ENCODE measurements at regions not wholly inside any gene's neighbourhood (a gene's known extent, or its start where the extent isn't known, plus 50 kb on each side); places are given as distances from the start of the nearest gene placed in this dataset.

DNA sequence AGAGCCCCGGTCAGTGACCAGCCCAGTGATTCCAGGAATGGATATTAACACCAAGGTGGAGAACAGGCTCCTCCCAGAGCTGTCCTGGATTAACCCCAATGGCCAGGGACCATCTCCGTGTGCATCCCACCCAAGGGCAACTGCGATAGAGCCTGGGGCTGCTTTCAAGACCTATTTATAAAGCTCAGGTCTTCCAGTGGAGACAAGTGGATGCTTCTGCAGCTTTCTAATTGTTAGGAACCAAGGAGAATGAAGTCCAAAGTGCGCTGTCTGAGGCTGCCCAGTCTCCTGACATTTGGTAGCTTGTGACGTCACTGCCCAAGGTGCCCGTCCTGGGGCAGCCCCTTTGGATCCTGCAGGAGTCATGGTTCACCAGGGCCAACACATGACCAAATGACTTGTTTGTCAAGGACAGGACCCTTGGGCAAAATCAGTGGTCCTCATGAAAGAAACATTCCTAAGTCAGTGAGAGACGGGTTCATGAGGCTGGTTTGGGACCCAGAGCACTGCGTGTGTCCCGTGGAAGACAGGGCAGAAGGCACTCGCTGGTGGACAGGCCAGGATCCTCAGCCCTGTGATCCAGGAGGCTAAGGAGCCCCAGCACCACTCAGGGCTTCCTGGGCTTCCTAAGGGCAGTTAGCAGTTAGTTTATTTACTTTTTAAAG lies 174.9 kb downstream of the ANKRD60 start:
- no peaks in the 10 kb centered on the region for H3K79me2 ChIP-seq (ENCODE audit: control insufficient read depth, insufficient read depth, low read length)
- DNase-seq (ENCODE audit: low read depth, low spot score) (no peak), FAIRE-seq (no peak)
- H3K4me3 ChIP-seq (ENCODE audit: control insufficient read depth in 2 of 3, extremely low read depth in 1 of 3, insufficient read depth in 2 of 3, low read depth in 1 of 3, low read length in 3 of 3) = no peak overlapping the region
- no peaks in the 10 kb centered on the region for H3K9me1 ChIP-seq (ENCODE audit: control insufficient read depth, extremely low read depth, insufficient read depth, low read length)
- H3K27ac ChIP-seq (ENCODE audit: control insufficient read depth, insufficient read depth, low read length) = no peak overlapping the region
- TF ChIP-seq EZH2 (IDR thresholded peaks at IDR 0.05; ENCODE audit: low read length) = no peak
- TF ChIP-seq, protein P1, sequence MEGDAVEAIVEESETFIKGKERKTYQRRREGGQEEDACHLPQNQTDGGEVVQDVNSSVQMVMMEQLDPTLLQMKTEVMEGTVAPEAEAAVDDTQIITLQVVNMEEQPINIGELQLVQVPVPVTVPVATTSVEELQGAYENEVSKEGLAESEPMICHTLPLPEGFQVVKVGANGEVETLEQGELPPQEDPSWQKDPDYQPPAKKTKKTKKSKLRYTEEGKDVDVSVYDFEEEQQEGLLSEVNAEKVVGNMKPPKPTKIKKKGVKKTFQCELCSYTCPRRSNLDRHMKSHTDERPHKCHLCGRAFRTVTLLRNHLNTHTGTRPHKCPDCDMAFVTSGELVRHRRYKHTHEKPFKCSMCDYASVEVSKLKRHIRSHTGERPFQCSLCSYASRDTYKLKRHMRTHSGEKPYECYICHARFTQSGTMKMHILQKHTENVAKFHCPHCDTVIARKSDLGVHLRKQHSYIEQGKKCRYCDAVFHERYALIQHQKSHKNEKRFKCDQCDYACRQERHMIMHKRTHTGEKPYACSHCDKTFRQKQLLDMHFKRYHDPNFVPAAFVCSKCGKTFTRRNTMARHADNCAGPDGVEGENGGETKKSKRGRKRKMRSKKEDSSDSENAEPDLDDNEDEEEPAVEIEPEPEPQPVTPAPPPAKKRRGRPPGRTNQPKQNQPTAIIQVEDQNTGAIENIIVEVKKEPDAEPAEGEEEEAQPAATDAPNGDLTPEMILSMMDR (optimal IDR thresholded peaks at IDR 0.05 in 1 of 3, IDR thresholded peaks at IDR 0.05 in 1 of 3, conservative IDR thresholded peaks at IDR 0.05 in 1 of 3; ENCODE audit: extremely low read depth in 1 of 3, insufficient read depth in 2 of 3, low read length in 3 of 3) = no peak
- H3K36me3 ChIP-seq (ENCODE audit: control insufficient read depth in 2 of 2, extremely low read depth in 1 of 2, insufficient read depth in 2 of 2, low read length in 2 of 2) = no peaks in the 10 kb centered on the region
- H2AFZ ChIP-seq (ENCODE audit: control insufficient read depth, low read length) = no peak overlapping the region
- no peaks in the 10 kb centered on the region for H4K20me1 ChIP-seq (ENCODE audit: control insufficient read depth, extremely low read depth, insufficient read depth, low read length)
- peaks cover 4% of the 10 kb centered on the region for H3K9me3 ChIP-seq (ENCODE audit: control insufficient read depth, low read depth, low read length)
- H3K4me2 ChIP-seq (ENCODE audit: control insufficient read depth, extremely low read depth, insufficient read depth, low read depth, low read length) = no peak overlapping the region
- H3K27me3 ChIP-seq (ENCODE audit: control insufficient read depth, extremely low read depth, insufficient read depth, low read length) = peaks cover 45% of the 10 kb centered on the region
- H3K9ac ChIP-seq (ENCODE audit: control insufficient read depth, extremely low read depth, insufficient read depth, low read length) = no peak overlapping the region
- H3K4me1 ChIP-seq (ENCODE audit: control insufficient read depth, extremely low read depth, insufficient read depth, low read length) = no peaks in the 10 kb centered on the region
- dilution Hi-C loops (cut with MboI; ENCODE audit: extremely low pct_ligation_motif_present, low sequenced_read_pairs) = no loop called here

DNA sequence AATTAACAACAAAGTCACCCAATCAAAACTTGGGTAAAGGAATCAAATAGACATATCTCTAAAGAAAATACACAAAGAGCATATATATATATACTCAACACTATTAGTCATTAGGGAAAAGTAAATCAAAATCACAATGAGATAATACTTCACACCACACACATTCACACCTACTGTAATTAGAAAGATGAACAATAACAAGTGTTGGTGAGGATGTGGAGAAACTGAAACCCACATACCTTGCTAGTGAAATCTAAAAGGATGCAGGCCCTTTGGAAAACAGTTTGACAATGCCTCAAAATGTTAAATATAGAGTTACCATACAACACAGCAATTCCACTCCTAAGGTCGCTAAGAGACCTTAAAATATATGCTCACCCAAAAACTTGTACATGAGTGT lies 177.1 kb downstream of the ANKRD60 start:
- Histone ChIP-seq H3K9me1 (ENCODE audit: control insufficient read depth, extremely low read depth, insufficient read depth, low read length) (no peaks in the 10 kb centered on the region), H3K4me1 (ENCODE audit: control insufficient read depth, extremely low read depth, insufficient read depth, low read length) (no peaks in the 10 kb centered on the region), H3K9me3 (ENCODE audit: control insufficient read depth, low read depth, low read length) (peaks cover 4% of the 10 kb centered on the region), H2AFZ (ENCODE audit: control insufficient read depth, low read length) (no peak overlapping the region), H4K20me1 (ENCODE audit: control insufficient read depth, extremely low read depth, insufficient read depth, low read length) (no peaks in the 10 kb centered on the region), H3K79me2 (ENCODE audit: control insufficient read depth, insufficient read depth, low read length) (no peaks in the 10 kb centered on the region), H3K27me3 (ENCODE audit: control insufficient read depth, extremely low read depth, insufficient read depth, low read length) (peaks cover 38% of the 10 kb centered on the region), H3K27ac (ENCODE audit: control insufficient read depth, insufficient read depth, low read length) (no peak overlapping the region), H3K9ac (ENCODE audit: control insufficient read depth, extremely low read depth, insufficient read depth, low read length) (no peak overlapping the region), H3K36me3 (ENCODE audit: control insufficient read depth in 2 of 2, extremely low read depth in 1 of 2, insufficient read depth in 2 of 2, low read length in 2 of 2) (no peaks in the 10 kb centered on the region), H3K4me3 (ENCODE audit: control insufficient read depth in 2 of 3, extremely low read depth in 1 of 3, insufficient read depth in 2 of 3, low read depth in 1 of 3, low read length in 3 of 3) (no peak overlapping the region), H3K4me2 (ENCODE audit: control insufficient read depth, extremely low read depth, insufficient read depth, low read depth, low read length) (no peak overlapping the region)
- no peak for FAIRE-seq
- dilution Hi-C loops (cut with MboI; ENCODE audit: extremely low pct_ligation_motif_present, low sequenced_read_pairs) = no loop called here
- DNase-seq (ENCODE audit: low read depth, low spot score) = no peak
- TF ChIP-seq EZH2 (IDR thresholded peaks at IDR 0.05; ENCODE audit: low read length) = no peak
- TF ChIP-seq, protein P1 (optimal IDR thresholded peaks at IDR 0.05 in 1 of 3, IDR thresholded peaks at IDR 0.05 in 1 of 3, conservative IDR thresholded peaks at IDR 0.05 in 1 of 3; ENCODE audit: extremely low read depth in 1 of 3, insufficient read depth in 2 of 3, low read length in 3 of 3) = no peak
